ENCODE measurements at regions not wholly inside any gene's neighbourhood (a gene's known extent, or its start where the extent isn't known, plus 50 kb on each side); places are given as distances from the start of the nearest gene placed in this dataset.

GRCh38 chrY:8452963-8453362 is 884.3 kb upstream of the TSPY4 start:
- no peak for TF ChIP-seq CTCF (IDR thresholded peaks at IDR 0.05)
- TF ChIP-seq POLR2A (IDR thresholded peaks at IDR 0.05), result no peak
- Histone ChIP-seq H3K9me3 (no peaks in the 10 kb centered on the region), H3K36me3 (no peaks in the 10 kb centered on the region), H3K4me1 (no peaks in the 10 kb centered on the region), H3K27me3 (no peaks in the 10 kb centered on the region), H3K4me3 (no peak overlapping the region), H3K27ac (no peak overlapping the region)
- no peak for DNase-seq

- no peak overlapping the region for H3K27ac ChIP-seq
- no peak for DNase-seq
- TF ChIP-seq POLR2A (IDR thresholded peaks at IDR 0.05), result no peak
- TF ChIP-seq CTCF (IDR thresholded peaks at IDR 0.05), result no peak
- no peaks in the 10 kb centered on the region for H3K36me3 ChIP-seq
- H3K4me3 ChIP-seq, result no peak overlapping the region
- no peaks in the 10 kb centered on the region for H3K9me3 ChIP-seq
- H3K4me1 ChIP-seq, result no peaks in the 10 kb centered on the region
- no peaks in the 10 kb centered on the region for H3K27me3 ChIP-seq
Observed at GRCh38 chrY:8466813-8467212, 870.5 kb upstream of the TSPY4 start.

DNA sequence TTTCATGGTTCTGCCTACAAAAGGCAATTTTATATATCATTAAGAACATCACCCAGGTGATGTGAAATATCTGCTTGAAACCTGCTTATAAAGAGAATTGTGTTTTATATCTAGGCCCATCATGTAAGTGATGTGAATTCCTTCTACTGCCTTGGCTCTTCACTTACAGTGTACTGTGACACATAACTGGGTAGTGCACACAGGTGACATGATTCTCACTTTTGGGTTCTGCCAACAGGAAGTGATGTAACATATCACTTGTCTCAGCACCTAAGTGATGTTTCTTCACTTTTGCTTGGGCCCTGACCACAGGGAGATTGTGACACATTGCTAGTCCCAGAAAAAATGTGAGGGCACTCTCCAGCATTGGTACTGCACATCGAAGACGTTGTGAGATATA is 867.0 kb upstream of the TSPY4 start:
- no peaks in the 10 kb centered on the region for H3K4me1 ChIP-seq
- H3K27ac ChIP-seq, result no peak overlapping the region
- DNase-seq, result no peak
- H3K4me3 ChIP-seq, result no peak overlapping the region
- H3K9me3 ChIP-seq, result no peaks in the 10 kb centered on the region
- H3K36me3 ChIP-seq, result no peaks in the 10 kb centered on the region
- H3K27me3 ChIP-seq, result no peaks in the 10 kb centered on the region
- no peak for TF ChIP-seq CTCF (IDR thresholded peaks at IDR 0.05)
- TF ChIP-seq POLR2A (IDR thresholded peaks at IDR 0.05), result no peak

- H3K27ac ChIP-seq, result no peak overlapping the region
- no peak overlapping the region for H3K4me3 ChIP-seq
- H3K4me1 ChIP-seq, result no peaks in the 10 kb centered on the region
- TF ChIP-seq POLR2A (IDR thresholded peaks at IDR 0.05), result no peak
- TF ChIP-seq CTCF (IDR thresholded peaks at IDR 0.05), result no peak
- DNase-seq, result no peak
- no peaks in the 10 kb centered on the region for H3K36me3 ChIP-seq
- H3K9me3 ChIP-seq, result no peaks in the 10 kb centered on the region
- no peaks in the 10 kb centered on the region for H3K27me3 ChIP-seq
Observed at GRCh38 chrY:8479141-8479540, 858.1 kb upstream of the TSPY4 start.

- TF ChIP-seq CTCF (IDR thresholded peaks at IDR 0.05), result no peak
- TF ChIP-seq POLR2A (IDR thresholded peaks at IDR 0.05), result no peak
Observed at GRCh38 chrY:8488955-8489354, 848.3 kb upstream of the TSPY4 start.

More at GRCh38 chrY:8488955-8489354, 848.3 kb upstream of the TSPY4 start:
- Histone ChIP-seq H3K9me3 (no peaks in the 10 kb centered on the region), H3K4me3 (no peak overlapping the region), H3K27ac (no peak overlapping the region), H3K27me3 (no peaks in the 10 kb centered on the region), H3K36me3 (no peaks in the 10 kb centered on the region), H3K4me1 (no peaks in the 10 kb centered on the region)
- DNase-seq, result no peak

Data from Peyer's patch (tissue), 4 donors.